Choroid plexus epithelial cell (primary cell): ENCODE measurements at regions not wholly inside any gene's neighbourhood (a gene's known extent, or its start where the extent isn't known, plus 50 kb on each side); places are given as distances from the start of the nearest gene placed in this dataset.

Experiments
- DNase-seq: peaks from one replicate; pipeline ENCODE4 v3.0.0-alpha.2; 2010; ENCODE audit warnings: low read depth
- H3K4me3 ChIP-seq: 2 replicates; pipeline ENCODE4 v1.5.1; 2011; ENCODE audit warnings: low read depth, mild to moderate bottlenecking, control low read depth, low read length, moderate library complexity
- CTCF ChIP-seq: conservative IDR thresholded peaks from 2 replicates; pipeline ENCODE4 v1.5.1; 2011; ENCODE audit warnings: low read depth, mild to moderate bottlenecking, control low read depth, inconsistent platforms, low read length, moderate library complexity

- no peak for DNase-seq
- TF ChIP-seq CTCF, result no peak
- H3K4me3 ChIP-seq, result no peak overlapping the region
Measured at GRCh38 chr6:44036196-44036595, 91.1 kb downstream of the MRPL14 start.

GRCh38 chr6:44035621-44036020 lies 91.6 kb downstream of the MRPL14 start:
- no peak for DNase-seq
- H3K4me3 ChIP-seq, result no peak overlapping the region
- no peak for TF ChIP-seq CTCF

GRCh38 chr6:44034931-44035345 lies 92.3 kb downstream of the MRPL14 start:
- no peak overlapping the region for H3K4me3 ChIP-seq
- DNase-seq, result no peak
- no peak for TF ChIP-seq CTCF

GRCh38 chr6:44034391-44034861 lies 92.8 kb downstream of the MRPL14 start:
- DNase-seq, result no peak
- H3K4me3 ChIP-seq, result no peak overlapping the region
- no peak for TF ChIP-seq CTCF

- DNase-seq, result no peak
- H3K4me3 ChIP-seq, result no peak overlapping the region
- no peak for TF ChIP-seq CTCF
Measured at GRCh38 chr6:44030812-44031454, 96.3 kb downstream of the MRPL14 start.

GRCh38 chr6:44029444-44030185 lies 97.6 kb downstream of the MRPL14 start:
- DNase-seq, result no peak

More at GRCh38 chr6:44029444-44030185, 97.6 kb downstream of the MRPL14 start:
- TF ChIP-seq CTCF, result no peak
- no peak overlapping the region for H3K4me3 ChIP-seq
